OCI-LY7 (cell line): ENCODE measurements at regions not wholly inside any gene's neighbourhood (a gene's known extent, or its start where the extent isn't known, plus 50 kb on each side); places are given as distances from the start of the nearest gene placed in this dataset.

Source experiments
- CTCF ChIP-seq: fragments of 200-600 bp; sonication (generic); conservative IDR thresholded peaks from 2 replicates; pipeline ENCODE4 v1.5.1; 2014; ENCODE audit warnings: mild to moderate bottlenecking, antibody characterized with exemption, low read length, moderate library complexity, mixed read lengths
- EZH2phosphoT487 ChIP-seq: fragments of 200-600 bp; sonication (generic); IDR thresholded peaks from 2 replicates; pipeline ENCODE4 v1.6.1; 2018; ENCODE audit warnings: low read depth, borderline replicate concordance, mild to moderate bottlenecking, mixed run types, antibody characterized with exemption, low read length, moderate library complexity, mixed read lengths

- TF ChIP-seq CTCF, result no peak
- no peak for TF ChIP-seq EZH2phosphoT487
Measured at GRCh38 chr7:131223151-131223550, 104.5 kb upstream of the MKLN1 start.
